H9 (cell line): ENCODE measurements at regions not wholly inside any gene's neighbourhood (a gene's known extent, or its start where the extent isn't known, plus 50 kb on each side); places are given as distances from the start of the nearest gene placed in this dataset.

ENCODE experiments used
- DNase-seq: peaks from one replicate; pipeline ENCODE4 v3.0.0-alpha.2; 2017
- H2AFZ ChIP-seq: one replicate; pipeline ENCODE4 v1.6.1; 2013; ENCODE audit warnings: mild to moderate bottlenecking, low read length, control low read depth, moderate library complexity
- H2AK5ac ChIP-seq: 2 replicates; pipeline ENCODE4 v1.6.1; 2013; ENCODE audit warnings: low read length, control low read depth, mixed read lengths; ENCODE audit not compliant: insufficient read length
- H2BK120ac ChIP-seq: one replicate; pipeline ENCODE4 v1.6.1; 2013; ENCODE audit warnings: low read depth, mild to moderate bottlenecking, low read length, control low read depth, inconsistent platforms; ENCODE audit not compliant: poor library complexity, severe bottlenecking
- H2BK12ac ChIP-seq: 2 replicates; pipeline ENCODE4 v1.6.1; 2013; ENCODE audit warnings: low read length, control low read depth, mixed read lengths, low read depth; ENCODE audit not compliant: insufficient read length
- H2BK15ac ChIP-seq: 2 replicates; pipeline ENCODE4 v1.6.1; 2013; ENCODE audit warnings: low read depth, low read length, control low read depth
- H2BK20ac ChIP-seq: one replicate; pipeline ENCODE4 v1.6.1; 2013; ENCODE audit warnings: low read depth, mild to moderate bottlenecking, low read length, control low read depth, inconsistent platforms; ENCODE audit not compliant: poor library complexity, severe bottlenecking
- H2BK5ac ChIP-seq: 2 replicates; pipeline ENCODE4 v1.6.1; 2013; ENCODE audit warnings: low read length, control low read depth, mixed read lengths; ENCODE audit not compliant: insufficient read length
- H3K14ac ChIP-seq: 2 replicates; pipeline ENCODE4 v1.6.1; 2013; ENCODE audit warnings: low read length, control low read depth; ENCODE audit not compliant: insufficient read depth
- H3K18ac ChIP-seq: 2 replicates; pipeline ENCODE4 v1.6.1; 2013; ENCODE audit warnings: low read depth, mild to moderate bottlenecking, mixed read lengths, low read length, control low read depth; ENCODE audit not compliant: insufficient read length
- H3K23ac ChIP-seq: 2 replicates; pipeline ENCODE4 v1.6.1; 2013; ENCODE audit warnings: low read length, control low read depth, mixed read lengths, low read depth; ENCODE audit not compliant: insufficient read length
- H3K23me2 ChIP-seq: 2 replicates; pipeline ENCODE4 v1.6.1; 2013; ENCODE audit warnings: low read depth, mild to moderate bottlenecking, mixed read lengths, low read length, control low read depth; ENCODE audit not compliant: insufficient read length, poor library complexity, severe bottlenecking
- H3K27ac ChIP-seq: 2 replicates; pipeline ENCODE4 v1.5.1; 2013; ENCODE audit warnings: low read length, control low read depth, mixed read lengths, low read depth; ENCODE audit not compliant: insufficient read length
- H3K27me3 ChIP-seq: 2 replicates; pipeline ENCODE4 v1.6.1; 2013; ENCODE audit warnings: low read length, control low read depth, inconsistent platforms; ENCODE audit not compliant: insufficient read depth
- H3K4ac ChIP-seq: 2 replicates; pipeline ENCODE4 v1.6.1; 2013; ENCODE audit warnings: low read depth, mild to moderate bottlenecking, control low read depth, inconsistent platforms, low read length, moderate library complexity
- H3K4me1 ChIP-seq: 2 replicates; pipeline ENCODE4 v1.6.1; 2013; ENCODE audit warnings: low read length, control low read depth, inconsistent platforms; ENCODE audit not compliant: insufficient read depth
- H3K4me2 ChIP-seq: 2 replicates; pipeline ENCODE4 v1.6.1; 2013; ENCODE audit warnings: low read length, control low read depth, mixed read lengths; ENCODE audit not compliant: insufficient read length, insufficient read depth
- H3K56ac ChIP-seq: 2 replicates; pipeline ENCODE4 v1.6.1; 2013; ENCODE audit warnings: low read depth, mild to moderate bottlenecking, mixed read lengths, low read length, control low read depth; ENCODE audit not compliant: insufficient read length
- H3K79me1 ChIP-seq: 2 replicates; pipeline ENCODE4 v1.6.1; 2013; ENCODE audit warnings: low read depth, mild to moderate bottlenecking, moderate library complexity, low read length, control low read depth, inconsistent platforms; ENCODE audit not compliant: insufficient read depth, poor library complexity, severe bottlenecking
- H3K79me2 ChIP-seq: 2 replicates; pipeline ENCODE4 v1.6.1; 2013; ENCODE audit warnings: low read length, control low read depth, inconsistent platforms; ENCODE audit not compliant: insufficient read depth
- H3K9ac ChIP-seq: 2 replicates; pipeline ENCODE4 v1.6.1; 2013; ENCODE audit warnings: low read length, control low read depth, mixed read lengths; ENCODE audit not compliant: insufficient read length; ENCODE audit errors: extremely low read depth
- H3K9me3 ChIP-seq: one replicate; pipeline ENCODE4 v1.6.1; 2013; ENCODE audit warnings: low read depth, low read length, inconsistent platforms; ENCODE audit not compliant: control insufficient read depth
- H3T11ph ChIP-seq: one replicate; pipeline ENCODE4 v1.6.1; 2013; ENCODE audit warnings: mild to moderate bottlenecking, low read length, control low read depth, inconsistent platforms
- H4K20me1 ChIP-seq: one replicate; pipeline ENCODE4 v1.6.1; 2013; ENCODE audit not compliant: control insufficient read depth, insufficient read length, insufficient read depth
- H4K5ac ChIP-seq: 2 replicates; pipeline ENCODE4 v1.6.1; 2013; ENCODE audit warnings: low read depth, mild to moderate bottlenecking, mixed read lengths, low read length, control low read depth; ENCODE audit not compliant: insufficient read length
- H4K8ac ChIP-seq: replicated peaks from 2 replicates; pipeline ENCODE4 v1.6.1; 2013; ENCODE audit warnings: low read length, control low read depth, mixed read lengths, low read depth; ENCODE audit not compliant: insufficient read length
- H4K91ac ChIP-seq: 2 replicates; pipeline ENCODE4 v1.6.1; 2013; ENCODE audit warnings: low read depth, mild to moderate bottlenecking, moderate library complexity, mixed read lengths, low read length, control low read depth; ENCODE audit not compliant: insufficient read length
- H3K27ac Mint-ChIP-seq, 3 experiments: 2 replicates in 2 of 3; 3 replicates in 1 of 3; pipeline ENCODE4 v1.8.0; 2020 to 2021; ENCODE audit warnings: mixed read lengths in 3 of 3, mild to moderate bottlenecking in 1 of 3, moderate library complexity in 1 of 3
- H3K27me3 Mint-ChIP-seq: 2 replicates; pipeline ENCODE4 v1.8.0; 2021; ENCODE audit warnings: low read depth, mild to moderate bottlenecking, moderate library complexity, mixed read lengths
- H3K36me3 Mint-ChIP-seq, 3 experiments: 2 replicates in 2 of 3; 3 replicates in 1 of 3; pipeline ENCODE4 v1.8.0; 2020 to 2021; ENCODE audit warnings: low read depth in 3 of 3, mixed read lengths in 3 of 3; ENCODE audit not compliant: insufficient read depth in 1 of 3
- H3K4me1 Mint-ChIP-seq, 2 experiments: 2 replicates each; pipeline ENCODE4 v1.8.0; 2020; ENCODE audit warnings: mixed read lengths in 2 of 2
- H3K4me3 Mint-ChIP-seq, 2 experiments: 2 replicates in 1 of 2; 3 replicates in 1 of 2; pipeline ENCODE4 v1.8.0; 2020 to 2021; ENCODE audit warnings: mild to moderate bottlenecking in 2 of 2, mixed read lengths in 2 of 2, moderate library complexity in 1 of 2
- H3K9me3 Mint-ChIP-seq, 2 experiments: 2 replicates in 1 of 2; 3 replicates in 1 of 2; pipeline ENCODE4 v1.8.0; 2020; ENCODE audit warnings: mild to moderate bottlenecking in 2 of 2, mixed read lengths in 2 of 2, moderate library complexity in 1 of 2
- WGBS: extraction: QIAGEN DNeasy Blood & Tissue Kit; methylation state at CpG from one replicate; pipeline ENCODE4 v1.1.7; 2013; ENCODE audit warnings: missing lambda C conversion rate, low lambda C conversion rate, mixed read lengths; ENCODE audit not compliant: insufficient read length; ENCODE audit errors: extremely low coverage; 5-methylcytosine and 5-hydroxymethylcytosine counted together
- TF ChIP-seq, protein P1 (sequence below): fragments of 200-600 bp; sonication (generic); conservative IDR thresholded peaks from 3 replicates; pipeline ENCODE4 v1.8.0; 2021; ENCODE audit warnings: antibody characterized with exemption, mild to moderate bottlenecking

DNA sequence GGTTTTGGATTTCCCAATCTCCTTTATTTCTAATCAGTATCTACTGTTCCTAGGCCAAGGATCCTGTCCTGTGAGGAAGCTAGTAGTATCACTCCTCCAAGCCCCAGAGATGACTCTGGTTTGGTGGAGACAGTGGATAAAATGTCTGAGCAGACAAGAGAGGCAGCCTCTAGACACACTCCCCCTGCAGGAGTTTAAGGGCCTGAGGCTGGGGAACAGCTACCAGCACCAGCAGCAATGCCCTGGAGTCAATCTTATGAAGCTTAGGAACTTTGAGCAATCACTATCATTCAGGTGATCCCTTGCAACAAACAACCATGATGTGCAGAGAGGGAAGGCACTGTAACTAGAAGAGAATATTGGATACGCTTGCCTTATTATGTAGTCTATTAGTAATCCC, 384.7 kb upstream of the ID4 start:
- Histone ChIP-seq H4K8ac (no peak overlapping the region), H3K4me2 (no peak overlapping the region), H2BK20ac (no peak overlapping the region), H2AFZ (no peak overlapping the region), H3K23ac (no peak overlapping the region), H3K56ac (no peak overlapping the region), H3T11ph (no peak overlapping the region), H2AK5ac (no peak overlapping the region), H3K4me1 (no peaks in the 10 kb centered on the region), H3K27me3 (no peaks in the 10 kb centered on the region), H3K27ac (no peak overlapping the region), H3K9ac (no peak overlapping the region), H3K4ac (no peak overlapping the region), H2BK12ac (no peak overlapping the region), H3K14ac (no peak overlapping the region), H4K91ac (no peak overlapping the region), H4K20me1 (no peaks in the 10 kb centered on the region), H3K18ac (no peak overlapping the region), H3K23me2 (no peaks in the 10 kb centered on the region), H4K5ac (no peak overlapping the region), H2BK120ac (no peak overlapping the region), H2BK5ac (no peak overlapping the region), H3K79me1 (no peaks in the 10 kb centered on the region), H2BK15ac (no peak overlapping the region), H3K9me3 (no peaks in the 10 kb centered on the region), H3K79me2 (no peaks in the 10 kb centered on the region)
- H3K9me3 Mint-ChIP-seq = no peaks in the 10 kb centered on the region
- no CpG with 5 or more reads among the region's 1 CpG for WGBS
- no peaks in the 10 kb centered on the region; a peak in 1 of 7 replicates for H3K36me3 Mint-ChIP-seq
- peak; percentile 59 for DNase-seq
- H3K27ac Mint-ChIP-seq = no peak overlapping the region
- no peak overlapping the region for H3K4me3 Mint-ChIP-seq
- H3K4me1 Mint-ChIP-seq = peaks cover 2 to 4% of the 10 kb centered on the region in 2 experiments; a peak in 2 of 4 replicates
- TF ChIP-seq, protein P1, sequence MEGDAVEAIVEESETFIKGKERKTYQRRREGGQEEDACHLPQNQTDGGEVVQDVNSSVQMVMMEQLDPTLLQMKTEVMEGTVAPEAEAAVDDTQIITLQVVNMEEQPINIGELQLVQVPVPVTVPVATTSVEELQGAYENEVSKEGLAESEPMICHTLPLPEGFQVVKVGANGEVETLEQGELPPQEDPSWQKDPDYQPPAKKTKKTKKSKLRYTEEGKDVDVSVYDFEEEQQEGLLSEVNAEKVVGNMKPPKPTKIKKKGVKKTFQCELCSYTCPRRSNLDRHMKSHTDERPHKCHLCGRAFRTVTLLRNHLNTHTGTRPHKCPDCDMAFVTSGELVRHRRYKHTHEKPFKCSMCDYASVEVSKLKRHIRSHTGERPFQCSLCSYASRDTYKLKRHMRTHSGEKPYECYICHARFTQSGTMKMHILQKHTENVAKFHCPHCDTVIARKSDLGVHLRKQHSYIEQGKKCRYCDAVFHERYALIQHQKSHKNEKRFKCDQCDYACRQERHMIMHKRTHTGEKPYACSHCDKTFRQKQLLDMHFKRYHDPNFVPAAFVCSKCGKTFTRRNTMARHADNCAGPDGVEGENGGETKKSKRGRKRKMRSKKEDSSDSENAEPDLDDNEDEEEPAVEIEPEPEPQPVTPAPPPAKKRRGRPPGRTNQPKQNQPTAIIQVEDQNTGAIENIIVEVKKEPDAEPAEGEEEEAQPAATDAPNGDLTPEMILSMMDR = peak; percentile 58
- H3K27me3 Mint-ChIP-seq = no peaks in the 10 kb centered on the region
